Mesothelial cell of epicardium (in vitro differentiated cells): ENCODE measurements at regions not wholly inside any gene's neighbourhood (a gene's known extent, or its start where the extent isn't known, plus 50 kb on each side); places are given as distances from the start of the nearest gene placed in this dataset.

Experiments used
- DNase-seq, 2 experiments: peaks; one replicate each; pipeline ENCODE4 v3.0.0; 2021; ENCODE audit warnings: low spot score in 2 of 2; ENCODE audit not compliant: unreplicated experiment in 2 of 2
- H3K27ac Mint-ChIP-seq: 2 replicates; pipeline ENCODE4 v1.8.0; 2021; ENCODE audit warnings: mixed read lengths
- H3K27me3 Mint-ChIP-seq: 2 replicates; pipeline ENCODE4 v1.8.0; 2021; ENCODE audit warnings: low read depth, mixed read lengths
- H3K36me3 Mint-ChIP-seq: 2 replicates; pipeline ENCODE4 v1.8.0; 2021; ENCODE audit warnings: mixed read lengths
- H3K4me1 Mint-ChIP-seq: 2 replicates; pipeline ENCODE4 v1.8.0; 2021; ENCODE audit warnings: mixed read lengths
- H3K4me3 Mint-ChIP-seq: 2 replicates; pipeline ENCODE4 v1.8.0; 2021; ENCODE audit warnings: mild to moderate bottlenecking, moderate library complexity, mixed read lengths
- H3K9me3 Mint-ChIP-seq: 2 replicates; pipeline ENCODE4 v1.8.0; 2021; ENCODE audit warnings: mixed read lengths
- CTCF ChIP-seq: fragments of 200-600 bp; sonication (generic); IDR thresholded peaks from one replicate; pipeline ENCODE4 v1.5.0; 2021; ENCODE audit warnings: antibody characterized with exemption; ENCODE audit not compliant: unreplicated experiment

GRCh38 chr11:27912916-27913315 lies 195.0 kb downstream of the KIF18A start:
- H3K27me3 Mint-ChIP-seq: peaks cover 9% of the 10 kb centered on the region
- H3K4me3 Mint-ChIP-seq: no peak overlapping the region
- no peak for TF ChIP-seq CTCF

GRCh38 chr11:27910186-27910931 lies 197.6 kb downstream of the KIF18A start:
- no peak overlapping the region for H3K27ac Mint-ChIP-seq
- no peak for TF ChIP-seq CTCF
- peaks cover 11% of the 10 kb centered on the region for H3K27me3 Mint-ChIP-seq
- H3K4me1 Mint-ChIP-seq: no peaks in the 10 kb centered on the region
- peaks cover 5% of the 10 kb centered on the region for H3K9me3 Mint-ChIP-seq
- no peak overlapping the region for H3K4me3 Mint-ChIP-seq
- H3K36me3 Mint-ChIP-seq: no peaks in the 10 kb centered on the region
- DNase-seq: no peak

More at GRCh38 chr11:27912916-27913315, 195.0 kb downstream of the KIF18A start:
- Mint-ChIP-seq H3K9me3 (no peaks in the 10 kb centered on the region), H3K4me1 (no peaks in the 10 kb centered on the region), H3K27ac (no peak overlapping the region), H3K36me3 (no peaks in the 10 kb centered on the region)
- no peak for DNase-seq

- Mint-ChIP-seq H3K36me3 (no peaks in the 10 kb centered on the region), H3K9me3 (peaks cover 5% of the 10 kb centered on the region), H3K27ac (no peak overlapping the region), H3K4me1 (no peaks in the 10 kb centered on the region), H3K4me3 (no peak overlapping the region), H3K27me3 (peaks cover 11% of the 10 kb centered on the region)
- no peak for TF ChIP-seq CTCF
- DNase-seq: no peak
These were observed 198.6 kb downstream of the KIF18A start for GRCh38 chr11:27909386-27909785.

- DNase-seq: no peak
- Mint-ChIP-seq H3K4me3 (no peak overlapping the region), H3K9me3 (peaks cover 5% of the 10 kb centered on the region), H3K36me3 (no peaks in the 10 kb centered on the region), H3K4me1 (no peaks in the 10 kb centered on the region), H3K27me3 (peaks cover 13% of the 10 kb centered on the region), H3K27ac (no peak overlapping the region)
- TF ChIP-seq CTCF: no peak
These were observed 199.3 kb downstream of the KIF18A start for GRCh38 chr11:27908621-27909020.

GRCh38 chr11:27907530-27907929 lies 200.4 kb downstream of the KIF18A start:
- Mint-ChIP-seq H3K36me3 (no peaks in the 10 kb centered on the region), H3K4me1 (no peaks in the 10 kb centered on the region), H3K9me3 (peaks cover 5% of the 10 kb centered on the region), H3K27ac (no peak overlapping the region), H3K4me3 (no peak overlapping the region), H3K27me3 (peaks cover 14% of the 10 kb centered on the region)
- no peak for DNase-seq
- TF ChIP-seq CTCF: no peak
